CD4-positive, alpha-beta T cell (primary cell): ENCODE measurements at regions not wholly inside any gene's neighbourhood (a gene's known extent, or its start where the extent isn't known, plus 50 kb on each side); places are given as distances from the start of the nearest gene placed in this dataset.

Experiments used
- ATAC-seq: fragments of 200-7000 bp; cut with Tn5 transposase; one replicate; pipeline ENCODE4 v1.10.0; 2022; ENCODE audit warnings: mild to moderate bottlenecking; ENCODE audit not compliant: poor library complexity
- CTCF ChIA-PET: fragments of 350-600 bp; sonication (Branson Sonifier 250); formaldehyde crosslinking; loops from one replicate; lab custom pipeline; 2021; ENCODE audit warnings: antibody characterized with exemption, inconsistent platforms; lab: Charles Lee
- POLR2A ChIA-PET: fragments of 350-600 bp; sonication (Branson Sonifier 250); formaldehyde crosslinking; loops from one replicate; lab custom pipeline; 2021; ENCODE audit warnings: antibody characterized with exemption, inconsistent platforms; lab: Charles Lee
- DNase-seq, 14 experiments: peaks; one replicate each; pipeline ENCODE4 v3.0.0-alpha.2; 2013 to 2020; ENCODE audit warnings: mixed read lengths in 2 of 14
- H3K27ac ChIP-seq, 2 donors: one replicate each; pipeline versions ENCODE4 v1.5.1 to v1.7.0; 2013; ENCODE audit warnings: low read length in 2 of 2, low read depth in 1 of 2, mild to moderate bottlenecking in 1 of 2
- H3K27me3 ChIP-seq, 2 experiments: 1 replicate in 1 of 2; 2 replicates in 1 of 2; pipeline versions ENCODE4 v1.6.1 to v1.7.0; 2013; ENCODE audit warnings: low read length in 2 of 2, control low read depth in 1 of 2, mild to moderate bottlenecking in 1 of 2, moderate library complexity in 1 of 2; ENCODE audit not compliant: insufficient read depth in 2 of 2, control insufficient read depth in 1 of 2
- H3K36me3 ChIP-seq: one replicate; pipeline ENCODE4 v1.6.1; 2013; ENCODE audit warnings: low read length, control low read depth; ENCODE audit not compliant: insufficient read depth
- H3K4me1 ChIP-seq: one replicate; pipeline ENCODE4 v1.6.1; 2013; ENCODE audit warnings: low read length, control low read depth; ENCODE audit not compliant: insufficient read depth
- H3K4me3 ChIP-seq: one replicate; pipeline ENCODE4 v1.5.1; 2013; ENCODE audit warnings: mild to moderate bottlenecking, low read length, moderate library complexity
- H3K9me3 ChIP-seq, 2 experiments: 1 replicate in 1 of 2; 2 replicates in 1 of 2; pipeline versions ENCODE4 v1.6.1 to v1.7.0; 2013; ENCODE audit warnings: low read length in 2 of 2, mild to moderate bottlenecking in 2 of 2, control low read depth in 1 of 2, moderate library complexity in 1 of 2; ENCODE audit not compliant: control insufficient read depth in 1 of 2, insufficient read depth in 1 of 2
- H3K27ac Mint-ChIP-seq: one replicate; pipeline ENCODE4 v1.8.0; 2020; ENCODE audit warnings: mixed read lengths
- H3K27me3 Mint-ChIP-seq: one replicate; pipeline ENCODE4 v1.8.0; 2021; ENCODE audit warnings: mixed read lengths
- H3K36me3 Mint-ChIP-seq: one replicate; pipeline ENCODE4 v1.8.0; 2021; ENCODE audit warnings: low read depth, mixed read lengths
- H3K4me1 Mint-ChIP-seq: one replicate; pipeline ENCODE4 v1.8.0; 2021; ENCODE audit warnings: low read depth, mixed read lengths
- H3K4me3 Mint-ChIP-seq: one replicate; pipeline ENCODE4 v1.8.0; 2020; ENCODE audit warnings: mild to moderate bottlenecking, mixed read lengths
- H3K9me3 Mint-ChIP-seq: one replicate; pipeline ENCODE4 v1.8.0; 2020; ENCODE audit warnings: mixed read lengths
- intact Hi-C, 2 experiments: fragments of 100-400 bp; cut with DNase I in 1 of 2; cut with micrococcal nuclease in 1 of 2; formaldehyde crosslinking; loops; one replicate each; pipeline versions ENCODE4 v1.15.1 to v1.9.0; 2023 to 2025; cut with DNase I, micrococcal nuclease
- TF ChIP-seq, protein P1 (sequence below): fragments of 200-600 bp; IDR thresholded peaks from one replicate; pipeline ENCODE4 v1.8.0; 2022; ENCODE audit warnings: antibody characterized with exemption, mild to moderate bottlenecking

GRCh38 chr15:96924570-96924969 is 594.1 kb downstream of the NR2F2 start:
- POLR2A ChIA-PET, result no interaction called here
- DNase-seq, result no peak

DNA sequence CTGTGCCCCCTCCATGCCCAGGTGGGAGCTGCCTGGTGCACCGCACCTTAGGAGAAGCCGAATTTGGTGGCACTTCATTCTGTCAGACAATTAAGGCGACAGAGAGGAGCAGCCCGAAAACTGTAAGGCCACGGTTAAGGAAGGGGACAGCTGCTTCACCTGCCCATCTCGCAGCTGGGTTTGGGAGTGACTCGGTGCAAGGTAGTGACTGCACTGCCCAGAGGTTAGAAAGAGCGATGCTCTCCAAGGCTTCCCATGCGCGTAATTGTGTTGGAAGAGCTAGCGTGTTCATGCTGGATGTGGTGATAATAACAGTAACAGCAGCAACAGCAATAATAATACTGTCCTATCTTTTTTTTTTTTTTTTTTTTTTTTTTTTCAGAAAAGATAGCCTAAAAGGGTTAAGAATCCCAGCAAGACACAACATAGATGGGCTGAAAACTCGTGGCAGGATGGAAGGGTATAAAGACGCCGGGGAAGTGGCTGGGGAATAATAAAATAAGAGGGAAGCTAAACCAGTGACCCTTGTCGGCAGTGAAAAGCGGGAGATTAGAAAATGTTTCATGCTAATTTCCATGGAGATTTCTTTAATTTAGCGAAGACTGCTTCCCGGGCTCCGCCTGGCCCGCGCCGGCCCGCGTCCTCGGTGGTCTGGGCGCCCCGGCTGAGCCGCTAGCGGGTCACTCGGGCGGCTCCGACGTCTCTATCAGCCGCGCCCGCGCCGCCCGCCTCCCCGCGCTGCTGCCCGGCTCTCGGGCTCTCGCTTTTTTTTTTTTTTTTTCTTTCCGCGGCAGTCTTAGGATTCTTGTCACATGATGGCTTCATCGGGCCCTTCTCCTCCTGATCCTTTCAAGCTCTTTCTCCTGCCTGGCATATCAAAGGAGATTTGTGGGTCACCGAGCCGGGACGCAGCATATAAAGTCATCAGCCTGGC is 617.1 kb downstream of the NR2F2 start:
- H3K4me3 Mint-ChIP-seq, result no peak overlapping the region

More at GRCh38 chr15:96924570-96924969, 594.1 kb downstream of the NR2F2 start:
- no peak overlapping the region for H3K4me3 ChIP-seq
- intact Hi-C loops, result no loop called here
- no peaks in the 10 kb centered on the region for H3K36me3 ChIP-seq
- Mint-ChIP-seq H3K9me3 (peaks cover 6% of the 10 kb centered on the region), H3K4me1 (no peaks in the 10 kb centered on the region), H3K4me3 (no peak overlapping the region), H3K36me3 (no peaks in the 10 kb centered on the region), H3K27ac (no peak overlapping the region), H3K27me3 (no peaks in the 10 kb centered on the region)
- H3K27me3 ChIP-seq, result no peaks in the 10 kb centered on the region
- H3K27ac ChIP-seq, result no peak overlapping the region
- H3K9me3 ChIP-seq, result no peaks in the 10 kb centered on the region
- no peak for ATAC-seq
- CTCF ChIA-PET, result no interaction called here
- no peaks in the 10 kb centered on the region for H3K4me1 ChIP-seq
- TF ChIP-seq, protein P1, sequence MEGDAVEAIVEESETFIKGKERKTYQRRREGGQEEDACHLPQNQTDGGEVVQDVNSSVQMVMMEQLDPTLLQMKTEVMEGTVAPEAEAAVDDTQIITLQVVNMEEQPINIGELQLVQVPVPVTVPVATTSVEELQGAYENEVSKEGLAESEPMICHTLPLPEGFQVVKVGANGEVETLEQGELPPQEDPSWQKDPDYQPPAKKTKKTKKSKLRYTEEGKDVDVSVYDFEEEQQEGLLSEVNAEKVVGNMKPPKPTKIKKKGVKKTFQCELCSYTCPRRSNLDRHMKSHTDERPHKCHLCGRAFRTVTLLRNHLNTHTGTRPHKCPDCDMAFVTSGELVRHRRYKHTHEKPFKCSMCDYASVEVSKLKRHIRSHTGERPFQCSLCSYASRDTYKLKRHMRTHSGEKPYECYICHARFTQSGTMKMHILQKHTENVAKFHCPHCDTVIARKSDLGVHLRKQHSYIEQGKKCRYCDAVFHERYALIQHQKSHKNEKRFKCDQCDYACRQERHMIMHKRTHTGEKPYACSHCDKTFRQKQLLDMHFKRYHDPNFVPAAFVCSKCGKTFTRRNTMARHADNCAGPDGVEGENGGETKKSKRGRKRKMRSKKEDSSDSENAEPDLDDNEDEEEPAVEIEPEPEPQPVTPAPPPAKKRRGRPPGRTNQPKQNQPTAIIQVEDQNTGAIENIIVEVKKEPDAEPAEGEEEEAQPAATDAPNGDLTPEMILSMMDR, result no peak

GRCh38 chr15:96948981-96949380 is 618.5 kb downstream of the NR2F2 start:
- Histone ChIP-seq H3K4me3 (no peak overlapping the region), H3K27me3 (peaks cover 5 to 6% of the 10 kb centered on the region in 2 experiments), H3K9me3 (peaks cover 0 to 4% of the 10 kb centered on the region in 2 experiments), H3K27ac (no peak overlapping the region), H3K36me3 (no peaks in the 10 kb centered on the region), H3K4me1 (no peaks in the 10 kb centered on the region)
- ChIA-PET POLR2A (no interaction called here), CTCF (interaction anchor here (0.6 to 1.6 kb wide), 2 partner anchors 9 to 1229 kb away, joined by 3 read pairs; no protein-coding TSS in a partner anchor)
- ATAC-seq (no peak), DNase-seq (no peak)
- Mint-ChIP-seq H3K4me1 (no peaks in the 10 kb centered on the region), H3K27ac (no peak overlapping the region), H3K36me3 (no peaks in the 10 kb centered on the region), H3K4me3 (no peak overlapping the region), H3K9me3 (no peaks in the 10 kb centered on the region), H3K27me3 (peaks cover 27% of the 10 kb centered on the region)
- intact Hi-C loops, result no loop called here
- TF ChIP-seq, protein P1, result no peak

More for the DNA sequence above, 617.1 kb downstream of the NR2F2 start:
- no peaks in the 10 kb centered on the region for H3K4me1 ChIP-seq
- H3K27ac ChIP-seq, result no peak overlapping the region
- no peaks in the 10 kb centered on the region for H3K36me3 ChIP-seq
- Mint-ChIP-seq H3K27me3 (peaks cover 27% of the 10 kb centered on the region), H3K27ac (no peak overlapping the region), H3K4me1 (no peaks in the 10 kb centered on the region), H3K36me3 (no peaks in the 10 kb centered on the region), H3K9me3 (no peaks in the 10 kb centered on the region)
- peaks cover 5 to 6% of the 10 kb centered on the region in 2 experiments for H3K27me3 ChIP-seq
- POLR2A ChIA-PET, result no interaction called here
- ATAC-seq, result no peak
- TF ChIP-seq, protein P1, result no peak
- CTCF ChIA-PET, result interaction anchor here (0.6 to 0.7 kb wide), 2 partner anchors 15 to 1639 kb away, joined by 4 to 5 read pairs; no protein-coding TSS in a partner anchor
- DNase-seq, result no peak
- peaks cover 0 to 4% of the 10 kb centered on the region in 2 experiments for H3K9me3 ChIP-seq
- intact Hi-C loops, result no loop called here
- H3K4me3 ChIP-seq, result no peak overlapping the region
